Hepatocyte (in vitro differentiated cells): ENCODE measurements at regions not wholly inside any gene's neighbourhood (a gene's known extent, or its start where the extent isn't known, plus 50 kb on each side); places are given as distances from the start of the nearest gene placed in this dataset.

Experiments
- DNase-seq: peaks from one replicate; pipeline ENCODE4 v3.0.0-alpha.2; 2016; ENCODE audit warnings: low spot score
- H2AFZ ChIP-seq: fragments of 200-600 bp; sonication (generic); 2 replicates; pipeline ENCODE4 v1.6.0; 2016; ENCODE audit warnings: antibody characterized with exemption, mild to moderate bottlenecking
- H3K27ac ChIP-seq: fragments of 200-600 bp; sonication (generic); 2 replicates; pipeline ENCODE4 v1.5.1; 2016; ENCODE audit warnings: mild to moderate bottlenecking
- H3K27me3 ChIP-seq: fragments of 200-600 bp; sonication (generic); 2 replicates; pipeline ENCODE4 v1.6.1; 2016
- H3K36me3 ChIP-seq: fragments of 200-600 bp; sonication (generic); replicated peaks from 2 replicates; pipeline ENCODE4 v1.5.1; 2016; ENCODE audit warnings: low read depth; ENCODE audit not compliant: insufficient read depth
- H3K4me1 ChIP-seq: fragments of 200-600 bp; sonication (generic); 2 replicates; pipeline ENCODE4 v1.5.1; 2016; ENCODE audit warnings: mild to moderate bottlenecking, moderate library complexity; ENCODE audit not compliant: insufficient read depth
- H3K4me2 ChIP-seq: fragments of 200-600 bp; sonication (generic); 2 replicates; pipeline ENCODE4 v1.6.0; 2016
- H3K4me3 ChIP-seq: fragments of 200-600 bp; sonication (generic); 2 replicates; pipeline ENCODE4 v1.5.1; 2016; ENCODE audit warnings: mild to moderate bottlenecking
- H3K79me2 ChIP-seq: fragments of 200-600 bp; sonication (generic); 2 replicates; pipeline ENCODE4 v1.6.0; 2017; ENCODE audit warnings: mild to moderate bottlenecking
- H3K9me2 ChIP-seq: fragments of 200-600 bp; sonication (generic); replicated peaks from 2 replicates; pipeline ENCODE4 v1.6.0; 2017; ENCODE audit warnings: mild to moderate bottlenecking; ENCODE audit not compliant: insufficient read depth
- H3K9me3 ChIP-seq: fragments of 200-600 bp; sonication (generic); 2 replicates; pipeline ENCODE4 v1.5.1; 2016; ENCODE audit warnings: low read depth, mild to moderate bottlenecking
- H4K20me1 ChIP-seq: fragments of 200-600 bp; sonication (generic); 2 replicates; pipeline ENCODE4 v1.6.0; 2016; ENCODE audit warnings: mild to moderate bottlenecking; ENCODE audit not compliant: insufficient read depth, poor library complexity, severe bottlenecking
- EZH2 ChIP-seq: fragments of 200-600 bp; sonication (generic); IDR thresholded peaks from 2 replicates; pipeline ENCODE4 v1.6.1; 2016; ENCODE audit warnings: antibody characterized with exemption, mild to moderate bottlenecking, borderline replicate concordance
- EZH2phosphoT487 ChIP-seq: fragments of 200-600 bp; sonication (generic); IDR thresholded peaks from one replicate; pipeline ENCODE4 v1.6.1; 2018; ENCODE audit warnings: antibody characterized with exemption, mild to moderate bottlenecking, low read depth, moderate library complexity; ENCODE audit not compliant: unreplicated experiment, severe bottlenecking
- WGBS: methylation state at CpG from one replicate; pipeline ENCODE4 v1.1.6; 2016; ENCODE audit warnings: low lambda C conversion rate; ENCODE audit errors: missing lambda C conversion rate; 5-methylcytosine and 5-hydroxymethylcytosine counted together
- TF ChIP-seq, protein P1 (sequence below): fragments of 200-600 bp; sonication (generic); IDR thresholded peaks from 2 replicates; pipeline ENCODE4 v1.5.1; 2016; ENCODE audit warnings: antibody characterized with exemption, mild to moderate bottlenecking; ENCODE audit not compliant: poor library complexity

DNA sequence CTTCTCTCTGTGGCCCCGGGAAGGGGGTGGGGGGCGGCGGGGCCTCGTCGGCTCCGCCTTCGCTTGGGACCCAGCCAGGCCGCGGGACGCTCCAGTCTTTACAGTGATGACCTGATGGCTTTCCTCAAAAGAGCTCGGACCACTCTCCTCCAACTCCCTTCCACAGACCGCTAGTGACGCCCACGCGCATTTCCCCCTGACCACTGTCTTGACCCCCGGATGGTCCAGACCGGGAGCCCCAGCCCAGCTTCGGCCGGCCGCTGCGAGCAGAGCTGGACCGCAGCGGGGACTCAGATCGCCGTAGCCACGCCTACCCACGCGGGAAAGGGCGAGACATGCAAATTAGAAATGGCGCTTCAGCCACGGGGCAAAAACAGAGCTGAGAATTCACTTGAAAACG lies 81.6 kb upstream of the RNU2-1 start:
- Histone ChIP-seq H3K4me1 (no peaks in the 10 kb centered on the region), H2AFZ (no peak overlapping the region), H3K4me2 (no peak overlapping the region), H3K27ac (no peak overlapping the region), H4K20me1 (no peaks in the 10 kb centered on the region), H3K4me3 (no peak overlapping the region), H3K9me3 (no peaks in the 10 kb centered on the region), H3K9me2 (no peaks in the 10 kb centered on the region), H3K36me3 (no peaks in the 10 kb centered on the region), H3K79me2 (no peaks in the 10 kb centered on the region), H3K27me3 (no peaks in the 10 kb centered on the region)
- no peak for TF ChIP-seq EZH2phosphoT487
- TF ChIP-seq, protein P1, sequence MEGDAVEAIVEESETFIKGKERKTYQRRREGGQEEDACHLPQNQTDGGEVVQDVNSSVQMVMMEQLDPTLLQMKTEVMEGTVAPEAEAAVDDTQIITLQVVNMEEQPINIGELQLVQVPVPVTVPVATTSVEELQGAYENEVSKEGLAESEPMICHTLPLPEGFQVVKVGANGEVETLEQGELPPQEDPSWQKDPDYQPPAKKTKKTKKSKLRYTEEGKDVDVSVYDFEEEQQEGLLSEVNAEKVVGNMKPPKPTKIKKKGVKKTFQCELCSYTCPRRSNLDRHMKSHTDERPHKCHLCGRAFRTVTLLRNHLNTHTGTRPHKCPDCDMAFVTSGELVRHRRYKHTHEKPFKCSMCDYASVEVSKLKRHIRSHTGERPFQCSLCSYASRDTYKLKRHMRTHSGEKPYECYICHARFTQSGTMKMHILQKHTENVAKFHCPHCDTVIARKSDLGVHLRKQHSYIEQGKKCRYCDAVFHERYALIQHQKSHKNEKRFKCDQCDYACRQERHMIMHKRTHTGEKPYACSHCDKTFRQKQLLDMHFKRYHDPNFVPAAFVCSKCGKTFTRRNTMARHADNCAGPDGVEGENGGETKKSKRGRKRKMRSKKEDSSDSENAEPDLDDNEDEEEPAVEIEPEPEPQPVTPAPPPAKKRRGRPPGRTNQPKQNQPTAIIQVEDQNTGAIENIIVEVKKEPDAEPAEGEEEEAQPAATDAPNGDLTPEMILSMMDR, result no peak
- TF ChIP-seq EZH2, result no peak
- 2% methylated on average over 22 of the region's 32 CpGs for WGBS
- no peak for DNase-seq

DNA sequence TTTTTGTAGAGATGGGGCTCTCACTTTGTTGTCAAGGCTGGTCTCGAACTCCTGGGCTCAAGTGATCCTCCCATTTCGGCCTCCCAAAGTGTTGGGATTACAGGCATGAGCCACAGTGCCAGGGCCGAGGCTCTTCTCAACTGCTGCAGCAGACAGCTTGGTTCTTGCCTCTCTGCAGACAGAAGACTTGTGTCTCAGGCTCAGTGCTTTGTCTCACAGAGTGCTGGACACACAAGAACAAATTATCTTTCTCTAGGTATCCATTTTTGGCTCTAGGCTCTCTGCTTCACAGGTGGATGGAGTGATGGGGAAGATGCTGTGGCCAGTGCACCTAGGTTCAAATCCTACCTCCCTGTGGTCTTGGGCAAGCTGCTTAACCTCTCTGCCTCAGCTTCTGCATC lies 80.8 kb upstream of the RNU2-1 start:
- no peaks in the 10 kb centered on the region for H3K9me3 ChIP-seq
- H2AFZ ChIP-seq, result no peak overlapping the region
- H3K27me3 ChIP-seq, result no peaks in the 10 kb centered on the region
- no peaks in the 10 kb centered on the region for H3K9me2 ChIP-seq
- 99% methylated on average over 3 of the region's 3 CpGs for WGBS
- H3K4me1 ChIP-seq, result no peaks in the 10 kb centered on the region
- no peak overlapping the region for H3K4me3 ChIP-seq
- no peak for TF ChIP-seq EZH2
- TF ChIP-seq, protein P1, result no peak
- no peak for TF ChIP-seq EZH2phosphoT487
- H3K79me2 ChIP-seq, result no peaks in the 10 kb centered on the region
- no peak overlapping the region for H3K4me2 ChIP-seq
- H3K36me3 ChIP-seq, result no peaks in the 10 kb centered on the region
- H3K27ac ChIP-seq, result no peak overlapping the region
- no peaks in the 10 kb centered on the region for H4K20me1 ChIP-seq
- no peak for DNase-seq

DNA sequence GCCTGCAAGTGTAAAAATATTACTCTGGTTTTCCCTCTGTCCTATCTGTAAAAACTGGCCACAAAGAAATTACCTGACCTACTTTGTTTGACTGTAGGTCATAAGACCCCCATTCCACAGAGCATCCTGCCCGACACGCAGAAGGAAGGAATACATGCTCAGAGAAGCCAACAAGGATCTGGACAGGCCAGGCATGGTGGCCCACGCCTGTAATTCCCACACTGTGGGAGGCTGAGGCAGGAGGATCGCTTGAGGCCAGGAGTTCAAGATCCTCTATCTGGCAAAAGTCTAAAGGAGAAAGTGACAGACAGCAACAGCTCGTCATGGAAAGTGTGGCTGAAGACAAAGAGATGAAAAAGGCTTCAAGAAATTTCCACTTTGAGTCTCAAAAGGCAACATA lies 78.2 kb upstream of the RNU2-1 start:
- Histone ChIP-seq H3K4me3 (no peak overlapping the region), H3K9me3 (no peaks in the 10 kb centered on the region), H4K20me1 (no peaks in the 10 kb centered on the region), H3K27me3 (no peaks in the 10 kb centered on the region), H3K27ac (no peak overlapping the region), H3K9me2 (no peaks in the 10 kb centered on the region), H3K4me1 (no peaks in the 10 kb centered on the region), H2AFZ (no peak overlapping the region), H3K79me2 (no peaks in the 10 kb centered on the region), H3K36me3 (no peaks in the 10 kb centered on the region), H3K4me2 (no peak overlapping the region)
- no peak for DNase-seq
- TF ChIP-seq EZH2 (no peak), EZH2phosphoT487 (no peak)
- TF ChIP-seq, protein P1, result no peak
- 92% methylated on average over 5 of the region's 5 CpGs for WGBS
